ENCODE measurements at regions not wholly inside any gene's neighbourhood (a gene's known extent, or its start where the extent isn't known, plus 50 kb on each side); places are given as distances from the start of the nearest gene placed in this dataset.

DNA sequence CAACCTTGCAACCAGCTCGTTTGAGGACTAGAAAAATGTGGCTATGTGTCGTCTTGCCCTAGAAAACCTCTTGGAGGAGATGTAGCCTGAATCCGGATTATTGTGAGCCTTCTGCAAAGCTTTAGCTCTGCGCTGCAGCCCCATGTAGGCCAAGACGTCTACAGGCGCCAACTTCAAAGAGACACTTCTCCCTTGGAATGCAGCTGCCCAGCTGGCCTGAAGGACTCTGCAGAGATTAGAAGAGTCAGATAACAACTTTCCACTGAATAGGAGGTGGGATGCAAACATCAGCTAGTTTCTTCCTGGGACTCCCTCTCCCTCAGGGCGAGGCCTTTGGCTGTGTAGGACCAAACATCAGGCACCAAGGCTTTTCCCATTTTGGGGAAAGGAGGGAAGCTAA, 356.5 kb upstream of the IL12A start:
- H4K20me1 ChIP-seq (ENCODE audit: insufficient read depth, low read length): no peaks in the 10 kb centered on the region
- no peaks in the 10 kb centered on the region for H3K27me3 ChIP-seq (replicated peaks; ENCODE audit: insufficient read depth, low read length)
- no peaks in the 10 kb centered on the region for H3K79me2 ChIP-seq (ENCODE audit: low read length)
- no peak overlapping the region for H3K4me2 ChIP-seq (ENCODE audit: low read depth, low read length)
- no peaks in the 10 kb centered on the region for H3K36me3 ChIP-seq (replicated peaks; ENCODE audit: insufficient read depth, low read length)
- no peak for TF ChIP-seq EZH2 (optimal IDR thresholded peaks at IDR 0.05; ENCODE audit: low read depth, low read length)
- no peak for TF ChIP-seq EZH2phosphoT487 (IDR thresholded peaks at IDR 0.05; ENCODE audit: low read length)
- TF ChIP-seq, protein P1, sequence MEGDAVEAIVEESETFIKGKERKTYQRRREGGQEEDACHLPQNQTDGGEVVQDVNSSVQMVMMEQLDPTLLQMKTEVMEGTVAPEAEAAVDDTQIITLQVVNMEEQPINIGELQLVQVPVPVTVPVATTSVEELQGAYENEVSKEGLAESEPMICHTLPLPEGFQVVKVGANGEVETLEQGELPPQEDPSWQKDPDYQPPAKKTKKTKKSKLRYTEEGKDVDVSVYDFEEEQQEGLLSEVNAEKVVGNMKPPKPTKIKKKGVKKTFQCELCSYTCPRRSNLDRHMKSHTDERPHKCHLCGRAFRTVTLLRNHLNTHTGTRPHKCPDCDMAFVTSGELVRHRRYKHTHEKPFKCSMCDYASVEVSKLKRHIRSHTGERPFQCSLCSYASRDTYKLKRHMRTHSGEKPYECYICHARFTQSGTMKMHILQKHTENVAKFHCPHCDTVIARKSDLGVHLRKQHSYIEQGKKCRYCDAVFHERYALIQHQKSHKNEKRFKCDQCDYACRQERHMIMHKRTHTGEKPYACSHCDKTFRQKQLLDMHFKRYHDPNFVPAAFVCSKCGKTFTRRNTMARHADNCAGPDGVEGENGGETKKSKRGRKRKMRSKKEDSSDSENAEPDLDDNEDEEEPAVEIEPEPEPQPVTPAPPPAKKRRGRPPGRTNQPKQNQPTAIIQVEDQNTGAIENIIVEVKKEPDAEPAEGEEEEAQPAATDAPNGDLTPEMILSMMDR (IDR thresholded peaks at IDR 0.05; ENCODE audit: low read length): no peak
- no peak overlapping the region for H3K27ac ChIP-seq (ENCODE audit: low read length)
- H2AFZ ChIP-seq (ENCODE audit: low read length): no peak overlapping the region
- no peak overlapping the region for H3K4me3 ChIP-seq (ENCODE audit: low read length)
- no peaks in the 10 kb centered on the region; the same call in 1 of the 2 replicates for H3K9me2 ChIP-seq (replicated peaks; ENCODE audit: insufficient read depth, low read length)
- no peak overlapping the region for H3K9ac ChIP-seq (ENCODE audit: low read length)
- no peak for DNase-seq
- H3K9me3 ChIP-seq (replicated peaks; ENCODE audit: insufficient read depth, low read length): no peaks in the 10 kb centered on the region
- no peaks in the 10 kb centered on the region for H3K4me1 ChIP-seq (ENCODE audit: low read length)
- H3F3A ChIP-seq (ENCODE audit: insufficient read depth, low read length): no peaks in the 10 kb centered on the region

GRCh38 chr3:159632851-159633250, 355.8 kb upstream of the IL12A start:
- H3K9me2 ChIP-seq (replicated peaks; ENCODE audit: insufficient read depth, low read length): no peaks in the 10 kb centered on the region; the same call in 1 of the 2 replicates
- H2AFZ ChIP-seq (ENCODE audit: low read length): no peak overlapping the region
- DNase-seq: no peak
- no peaks in the 10 kb centered on the region for H3K4me1 ChIP-seq (ENCODE audit: low read length)
- H3F3A ChIP-seq (ENCODE audit: insufficient read depth, low read length): no peaks in the 10 kb centered on the region
- no peak overlapping the region for H3K9ac ChIP-seq (ENCODE audit: low read length)
- H3K9me3 ChIP-seq (replicated peaks; ENCODE audit: insufficient read depth, low read length): no peaks in the 10 kb centered on the region
- H3K36me3 ChIP-seq (replicated peaks; ENCODE audit: insufficient read depth, low read length): no peaks in the 10 kb centered on the region
- TF ChIP-seq EZH2 (optimal IDR thresholded peaks at IDR 0.05; ENCODE audit: low read depth, low read length) (no peak), EZH2phosphoT487 (IDR thresholded peaks at IDR 0.05; ENCODE audit: low read length) (no peak)
- TF ChIP-seq, protein P1 (IDR thresholded peaks at IDR 0.05; ENCODE audit: low read length): no peak
- H3K27me3 ChIP-seq (replicated peaks; ENCODE audit: insufficient read depth, low read length): no peaks in the 10 kb centered on the region
- H3K79me2 ChIP-seq (ENCODE audit: low read length): no peaks in the 10 kb centered on the region
- no peak overlapping the region for H3K27ac ChIP-seq (ENCODE audit: low read length)
- H3K4me2 ChIP-seq (ENCODE audit: low read depth, low read length): no peak overlapping the region
- H3K4me3 ChIP-seq (ENCODE audit: low read length): no peak overlapping the region
- no peaks in the 10 kb centered on the region for H4K20me1 ChIP-seq (ENCODE audit: insufficient read depth, low read length)

GRCh38 chr3:159634483-159634882, 354.2 kb upstream of the IL12A start:
- H4K20me1 ChIP-seq (ENCODE audit: insufficient read depth, low read length): no peaks in the 10 kb centered on the region
- H3K4me2 ChIP-seq (ENCODE audit: low read depth, low read length): no peak overlapping the region
- no peak overlapping the region for H3K9ac ChIP-seq (ENCODE audit: low read length)
- TF ChIP-seq EZH2phosphoT487 (IDR thresholded peaks at IDR 0.05; ENCODE audit: low read length): no peak
- TF ChIP-seq, protein P1 (IDR thresholded peaks at IDR 0.05; ENCODE audit: low read length): no peak
- no peak for DNase-seq
- H3K27me3 ChIP-seq (replicated peaks; ENCODE audit: insufficient read depth, low read length): no peaks in the 10 kb centered on the region
- H3K4me3 ChIP-seq (ENCODE audit: low read length): no peak overlapping the region
- H3K79me2 ChIP-seq (ENCODE audit: low read length): no peaks in the 10 kb centered on the region
- H3F3A ChIP-seq (ENCODE audit: insufficient read depth, low read length): no peaks in the 10 kb centered on the region
- no peak overlapping the region for H2AFZ ChIP-seq (ENCODE audit: low read length)
- H3K4me1 ChIP-seq (ENCODE audit: low read length): no peaks in the 10 kb centered on the region
- H3K9me3 ChIP-seq (replicated peaks; ENCODE audit: insufficient read depth, low read length): no peaks in the 10 kb centered on the region
- H3K36me3 ChIP-seq (replicated peaks; ENCODE audit: insufficient read depth, low read length): no peaks in the 10 kb centered on the region
- no peaks in the 10 kb centered on the region; the same call in 1 of the 2 replicates for H3K9me2 ChIP-seq (replicated peaks; ENCODE audit: insufficient read depth, low read length)
- H3K27ac ChIP-seq (ENCODE audit: low read length): no peak overlapping the region

All from MM.1S (cell line).